ENCODE measurements at regions not wholly inside any gene's neighbourhood (a gene's known extent, or its start where the extent isn't known, plus 50 kb on each side); places are given as distances from the start of the nearest gene placed in this dataset.

DNA sequence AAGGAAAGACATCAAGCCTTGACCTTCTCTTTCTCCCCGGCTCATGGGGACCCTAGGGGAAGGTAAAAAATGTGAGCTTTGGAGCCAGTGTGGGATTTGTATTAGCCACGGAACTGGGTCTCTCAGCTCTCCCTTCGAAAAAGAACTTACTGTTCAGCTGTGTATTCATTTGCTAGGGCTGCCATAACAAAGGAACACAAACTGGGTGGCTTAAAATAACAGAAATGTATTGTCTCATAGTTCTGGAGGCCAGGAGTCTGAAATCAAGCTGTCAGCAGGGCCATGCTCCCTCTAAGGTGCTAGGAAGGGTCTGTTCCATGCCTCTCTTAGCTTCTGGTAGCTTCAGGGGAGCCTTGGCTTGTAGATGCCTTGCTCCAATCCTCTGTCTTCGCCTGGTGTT, 83.5 kb upstream of the SLC2A1 start:
- Histone ChIP-seq H3K27me3 (ENCODE audit: control insufficient read depth in 1 of 2, insufficient read depth in 2 of 2, low read length in 2 of 2) (no peaks in the 10 kb centered on the region), H3K4me1 (ENCODE audit: control insufficient read depth, insufficient read depth, low read length) (no peaks in the 10 kb centered on the region), H3K27ac (ENCODE audit: low read length) (no peak overlapping the region), H3K36me3 (ENCODE audit: control insufficient read depth in 2 of 2, insufficient read depth in 2 of 2, low read length in 2 of 2) (no peaks in the 10 kb centered on the region), H3K9me3 (ENCODE audit: control insufficient read depth in 2 of 2, low read length in 2 of 2) (no peaks in the 10 kb centered on the region), H3K4me3 (ENCODE audit: low read length in 2 of 2) (no peak overlapping the region), H3K9ac (ENCODE audit: low read length in 2 of 2) (no peak overlapping the region)

DNA sequence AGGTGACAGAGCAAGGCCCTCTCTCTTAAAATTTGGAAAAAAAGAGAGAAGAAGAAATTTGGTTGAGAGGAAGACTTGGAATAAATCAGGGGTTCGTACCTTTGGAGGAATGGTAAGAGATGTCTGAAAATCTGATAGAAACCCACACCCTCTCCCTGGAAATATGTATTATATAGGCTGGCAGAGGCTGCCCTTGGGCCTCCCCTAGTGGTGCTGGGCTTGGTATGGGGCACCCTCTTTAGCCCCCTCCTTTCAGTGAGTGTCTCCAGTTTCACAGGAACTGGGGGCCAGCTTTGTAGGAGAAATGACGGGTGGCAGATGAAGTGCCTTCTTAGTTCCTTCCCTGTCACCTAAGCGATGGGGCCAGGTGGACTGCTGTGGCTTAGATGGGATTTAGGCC, 82.9 kb upstream of the SLC2A1 start:
- H3K27me3 ChIP-seq (ENCODE audit: control insufficient read depth in 1 of 2, insufficient read depth in 2 of 2, low read length in 2 of 2): no peaks in the 10 kb centered on the region
- no peak overlapping the region for H3K9ac ChIP-seq (ENCODE audit: low read length in 2 of 2)
- no peaks in the 10 kb centered on the region for H3K36me3 ChIP-seq (ENCODE audit: control insufficient read depth in 2 of 2, insufficient read depth in 2 of 2, low read length in 2 of 2)
- H3K4me1 ChIP-seq (ENCODE audit: control insufficient read depth, insufficient read depth, low read length): no peaks in the 10 kb centered on the region
- no peaks in the 10 kb centered on the region for H3K9me3 ChIP-seq (ENCODE audit: control insufficient read depth in 2 of 2, low read length in 2 of 2)
- no peak overlapping the region for H3K4me3 ChIP-seq (ENCODE audit: low read length in 2 of 2)
- no peak overlapping the region for H3K27ac ChIP-seq (ENCODE audit: low read length)

DNA sequence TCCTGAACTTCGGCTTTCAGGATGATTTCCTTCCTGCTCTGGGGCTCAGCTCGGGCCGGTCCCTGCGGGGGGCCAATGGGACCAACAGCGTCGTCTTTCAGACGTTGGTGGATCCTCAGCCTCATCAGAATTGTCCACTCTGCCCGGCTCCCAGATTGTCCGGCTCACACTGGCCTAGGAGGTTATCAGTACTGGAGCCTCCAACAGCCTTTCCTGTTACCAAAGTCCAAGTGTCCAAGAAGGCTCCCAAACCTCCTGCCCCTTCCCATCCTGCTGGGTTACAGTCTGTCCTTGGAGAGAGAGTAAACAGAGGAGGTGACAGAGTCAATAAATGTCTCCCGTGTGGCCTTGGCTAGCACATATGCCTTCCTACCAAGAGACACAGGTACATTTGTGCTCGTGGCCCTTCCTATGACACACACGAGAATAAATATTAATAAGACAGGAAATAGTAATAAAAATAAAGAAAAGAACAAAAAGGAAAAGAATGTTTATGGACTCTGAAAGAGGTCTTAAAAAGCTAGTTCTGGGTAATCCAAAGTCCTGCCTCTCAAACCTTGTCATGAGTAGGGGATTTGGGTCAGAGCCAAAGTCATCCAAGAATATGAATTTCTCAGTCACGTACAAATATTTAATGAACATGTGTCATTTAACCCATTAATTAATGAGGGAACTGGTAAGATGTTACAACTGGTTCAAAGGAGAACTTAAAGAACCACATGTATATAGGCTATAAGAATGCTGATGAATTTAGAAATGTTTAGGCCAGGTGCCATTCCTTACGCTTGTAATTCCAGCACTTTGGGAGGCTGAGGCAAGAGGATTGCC, 80.8 kb upstream of the SLC2A1 start:
- no peak overlapping the region for H3K27ac ChIP-seq (ENCODE audit: low read length)
- no peaks in the 10 kb centered on the region for H3K36me3 ChIP-seq (ENCODE audit: control insufficient read depth in 2 of 2, insufficient read depth in 2 of 2, low read length in 2 of 2)

DNA sequence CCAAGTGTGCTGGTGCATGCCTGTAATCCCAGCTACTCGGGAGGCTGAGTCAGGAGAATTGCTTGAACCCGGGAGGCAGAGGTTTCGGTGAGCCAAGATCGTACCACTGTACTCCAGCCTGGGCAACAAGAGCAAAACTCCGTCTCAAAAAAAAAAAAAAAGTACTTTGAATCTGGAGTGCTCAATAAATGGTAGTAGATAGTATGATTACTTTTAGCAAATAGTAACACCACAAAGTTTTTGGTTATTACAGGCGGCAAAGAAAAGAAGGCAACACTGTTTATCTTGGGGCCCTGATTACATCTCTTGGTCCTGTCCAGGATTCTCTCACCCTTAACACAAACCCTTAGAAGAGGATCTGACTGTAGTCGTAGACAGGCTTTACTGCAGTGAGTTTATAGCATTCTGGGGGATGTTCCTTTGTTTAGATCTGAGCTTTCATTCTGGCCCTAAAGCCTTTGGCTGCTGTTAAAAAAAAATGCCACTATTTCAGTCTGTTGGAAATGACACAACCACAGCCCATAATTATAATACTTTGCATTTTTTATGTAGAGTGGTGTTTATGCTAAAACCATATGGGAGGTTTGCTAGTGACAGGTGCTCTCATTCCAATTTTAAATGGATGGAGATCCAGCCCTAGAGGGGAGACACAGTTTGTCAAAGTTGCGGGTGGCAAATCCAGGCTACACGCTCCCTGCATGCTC, 79.7 kb upstream of the SLC2A1 start:
- Histone ChIP-seq H3K4me3 (ENCODE audit: low read length in 2 of 2) (no peak overlapping the region), H3K4me1 (ENCODE audit: control insufficient read depth, insufficient read depth, low read length) (no peaks in the 10 kb centered on the region), H3K9ac (ENCODE audit: low read length in 2 of 2) (no peak overlapping the region), H3K36me3 (ENCODE audit: control insufficient read depth in 2 of 2, insufficient read depth in 2 of 2, low read length in 2 of 2) (no peaks in the 10 kb centered on the region), H3K27me3 (ENCODE audit: control insufficient read depth in 1 of 2, insufficient read depth in 2 of 2, low read length in 2 of 2) (no peaks in the 10 kb centered on the region), H3K9me3 (ENCODE audit: control insufficient read depth in 2 of 2, low read length in 2 of 2) (no peaks in the 10 kb centered on the region), H3K27ac (ENCODE audit: low read length) (no peak overlapping the region)

More for the DNA sequence above, 80.8 kb upstream of the SLC2A1 start:
- H3K9me3 ChIP-seq (ENCODE audit: control insufficient read depth in 2 of 2, low read length in 2 of 2): no peaks in the 10 kb centered on the region
- H3K4me1 ChIP-seq (ENCODE audit: control insufficient read depth, insufficient read depth, low read length): no peaks in the 10 kb centered on the region
- H3K9ac ChIP-seq (ENCODE audit: low read length in 2 of 2): no peak overlapping the region
- no peaks in the 10 kb centered on the region for H3K27me3 ChIP-seq (ENCODE audit: control insufficient read depth in 1 of 2, insufficient read depth in 2 of 2, low read length in 2 of 2)
- H3K4me3 ChIP-seq (ENCODE audit: low read length in 2 of 2): no peak overlapping the region

DNA sequence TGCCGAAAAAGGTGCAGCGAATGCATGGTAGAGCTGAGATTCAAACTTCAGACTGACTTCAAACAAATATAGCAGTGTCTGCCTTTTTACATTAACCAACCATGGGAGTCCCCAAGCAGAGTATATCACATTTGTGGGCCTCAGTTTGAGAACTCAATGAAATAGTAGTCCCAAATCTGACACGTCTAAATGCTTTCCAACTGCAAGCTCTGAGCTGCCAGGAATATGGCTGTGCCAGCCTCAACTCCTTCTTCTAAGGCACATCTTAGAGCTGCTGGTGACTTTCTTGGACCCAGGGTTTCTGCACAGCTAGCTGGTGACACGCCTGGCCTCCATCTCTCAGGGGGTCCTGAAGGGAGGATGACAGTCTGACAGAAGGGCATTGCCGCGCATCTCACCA, 78.8 kb upstream of the SLC2A1 start:
- Histone ChIP-seq H3K36me3 (ENCODE audit: control insufficient read depth in 2 of 2, insufficient read depth in 2 of 2, low read length in 2 of 2) (no peaks in the 10 kb centered on the region), H3K9me3 (ENCODE audit: control insufficient read depth in 2 of 2, low read length in 2 of 2) (no peaks in the 10 kb centered on the region), H3K4me1 (ENCODE audit: control insufficient read depth, insufficient read depth, low read length) (no peaks in the 10 kb centered on the region), H3K27me3 (ENCODE audit: control insufficient read depth in 1 of 2, insufficient read depth in 2 of 2, low read length in 2 of 2) (no peaks in the 10 kb centered on the region), H3K27ac (ENCODE audit: low read length) (no peak overlapping the region), H3K4me3 (ENCODE audit: low read length in 2 of 2) (no peak overlapping the region), H3K9ac (ENCODE audit: low read length in 2 of 2) (no peak overlapping the region)

DNA sequence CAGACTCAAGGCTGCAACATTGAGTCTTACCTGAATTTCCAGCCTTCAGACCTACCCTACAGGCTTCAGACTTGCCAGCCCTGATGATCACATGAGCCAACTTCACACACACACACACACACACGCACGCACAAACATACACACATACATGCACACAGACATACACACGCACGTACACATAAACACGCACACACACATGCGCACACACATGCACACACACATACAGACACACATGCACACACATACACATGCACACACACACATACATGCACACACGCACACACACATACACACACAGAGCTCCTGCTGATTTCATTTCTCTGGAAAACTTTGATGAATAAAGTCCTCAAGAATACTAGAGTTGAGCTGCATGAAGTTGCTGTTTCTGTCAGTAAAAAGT, 78.3 kb upstream of the SLC2A1 start:
- Histone ChIP-seq H3K9ac (ENCODE audit: low read length in 2 of 2) (no peak overlapping the region), H3K4me3 (ENCODE audit: low read length in 2 of 2) (no peak overlapping the region), H3K27me3 (ENCODE audit: control insufficient read depth in 1 of 2, insufficient read depth in 2 of 2, low read length in 2 of 2) (no peaks in the 10 kb centered on the region), H3K9me3 (ENCODE audit: control insufficient read depth in 2 of 2, low read length in 2 of 2) (no peaks in the 10 kb centered on the region), H3K27ac (ENCODE audit: low read length) (no peak overlapping the region), H3K36me3 (ENCODE audit: control insufficient read depth in 2 of 2, insufficient read depth in 2 of 2, low read length in 2 of 2) (no peaks in the 10 kb centered on the region), H3K4me1 (ENCODE audit: control insufficient read depth, insufficient read depth, low read length) (no peaks in the 10 kb centered on the region)

DNA sequence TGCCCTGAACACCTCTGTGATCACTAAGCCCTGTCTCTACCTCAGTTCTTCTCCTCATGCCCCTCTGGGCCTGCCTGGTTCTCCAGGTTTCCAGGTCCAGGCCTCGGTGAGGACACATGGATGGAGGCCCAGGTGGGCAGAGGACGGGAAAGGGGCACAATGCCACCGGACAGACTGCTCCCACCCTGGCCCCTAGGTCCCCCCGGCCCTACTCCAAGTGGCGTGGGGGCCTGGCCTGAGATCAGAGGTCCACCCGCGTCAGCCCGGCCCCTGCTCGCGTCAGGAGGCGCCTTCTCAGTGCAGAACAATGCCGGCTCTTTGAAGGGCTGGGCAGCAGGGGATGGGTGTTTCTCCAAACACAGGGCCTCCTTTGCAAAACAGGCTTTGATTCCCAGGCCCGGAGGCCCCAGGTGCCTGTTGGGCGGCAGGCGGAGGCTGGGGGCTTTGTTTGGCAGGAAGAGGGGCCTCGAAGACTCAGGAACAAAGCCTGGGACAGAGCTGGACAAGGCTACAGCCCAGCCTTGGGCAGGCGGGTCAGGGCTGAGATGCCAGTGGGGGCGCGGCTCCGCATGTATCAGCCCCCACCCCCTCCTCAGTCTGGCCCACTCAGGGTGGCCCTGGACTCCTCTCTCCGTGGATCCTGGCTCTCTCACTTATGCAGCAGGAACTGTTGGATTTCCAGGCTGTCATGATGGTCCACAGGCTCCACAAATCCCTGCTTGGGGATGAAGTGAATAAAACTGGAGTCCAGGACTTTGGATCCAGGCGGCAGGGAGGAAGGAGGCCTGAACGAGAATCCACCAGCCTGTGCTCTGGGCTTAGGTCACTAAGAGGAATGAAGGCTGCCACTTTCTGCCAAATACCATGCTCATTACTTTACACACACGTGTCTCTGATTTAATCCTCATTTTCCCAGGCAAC, 77.4 kb upstream of the SLC2A1 start:
- H3K36me3 ChIP-seq (ENCODE audit: control insufficient read depth in 2 of 2, insufficient read depth in 2 of 2, low read length in 2 of 2): no peaks in the 10 kb centered on the region
- H3K4me1 ChIP-seq (ENCODE audit: control insufficient read depth, insufficient read depth, low read length): no peaks in the 10 kb centered on the region
- H3K4me3 ChIP-seq (ENCODE audit: low read length in 2 of 2): no peak overlapping the region
- no peaks in the 10 kb centered on the region for H3K27me3 ChIP-seq (ENCODE audit: control insufficient read depth in 1 of 2, insufficient read depth in 2 of 2, low read length in 2 of 2)
- no peak overlapping the region for H3K27ac ChIP-seq (ENCODE audit: low read length)
- no peaks in the 10 kb centered on the region for H3K9me3 ChIP-seq (ENCODE audit: control insufficient read depth in 2 of 2, low read length in 2 of 2)
- no peak overlapping the region for H3K9ac ChIP-seq (ENCODE audit: low read length in 2 of 2)

DNA sequence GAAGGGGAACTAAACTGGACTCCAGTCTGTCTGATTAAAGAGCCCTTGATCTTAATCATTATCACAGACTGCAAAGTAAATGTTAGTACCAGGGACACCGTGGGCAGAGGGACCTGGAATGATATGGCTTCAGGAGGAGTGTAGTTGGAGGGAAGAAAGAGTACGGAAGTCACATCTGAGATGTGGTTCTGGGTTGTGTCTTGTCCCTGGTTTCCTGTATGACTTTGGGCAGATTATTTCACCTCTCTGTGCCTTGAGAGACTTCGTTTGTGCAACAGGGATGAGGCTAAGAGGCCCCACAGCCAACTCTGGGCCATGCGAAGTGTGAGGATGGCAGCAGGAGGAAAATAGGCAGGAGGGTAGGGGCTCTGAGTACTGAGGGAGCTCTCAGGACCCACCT, 76.1 kb upstream of the SLC2A1 start:
- H3K27ac ChIP-seq (ENCODE audit: low read length): no peak overlapping the region
- no peaks in the 10 kb centered on the region for H3K4me1 ChIP-seq (ENCODE audit: control insufficient read depth, insufficient read depth, low read length)
- no peaks in the 10 kb centered on the region for H3K36me3 ChIP-seq (ENCODE audit: control insufficient read depth in 2 of 2, insufficient read depth in 2 of 2, low read length in 2 of 2)
- no peaks in the 10 kb centered on the region for H3K27me3 ChIP-seq (ENCODE audit: control insufficient read depth in 1 of 2, insufficient read depth in 2 of 2, low read length in 2 of 2)
- no peak overlapping the region for H3K9ac ChIP-seq (ENCODE audit: low read length in 2 of 2)
- H3K4me3 ChIP-seq (ENCODE audit: low read length in 2 of 2): no peak overlapping the region
- H3K9me3 ChIP-seq (ENCODE audit: control insufficient read depth in 2 of 2, low read length in 2 of 2): no peaks in the 10 kb centered on the region

DNA sequence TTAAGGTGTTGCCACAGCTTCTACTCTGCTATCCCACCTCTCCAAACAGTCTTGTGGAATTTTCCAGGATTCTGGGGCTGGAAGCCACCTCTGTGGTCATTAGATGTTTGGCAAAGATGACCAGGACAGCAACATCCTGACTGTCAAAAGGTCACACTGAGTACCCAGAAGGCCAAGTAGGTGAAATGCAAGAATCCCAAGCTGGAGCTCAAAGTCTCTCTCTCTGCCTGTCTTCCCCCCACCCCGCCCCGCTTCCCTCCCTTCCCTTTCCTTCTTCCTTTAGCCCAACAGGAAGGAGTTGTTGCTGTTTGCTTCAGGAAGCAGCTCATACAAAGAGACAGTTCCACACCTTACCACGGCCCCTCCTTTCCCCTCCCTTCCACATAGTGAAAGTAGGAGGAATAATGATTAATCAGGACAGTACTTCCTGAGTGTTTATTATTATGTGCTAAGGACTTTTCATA, 75.6 kb upstream of the SLC2A1 start:
- H3K27ac ChIP-seq (ENCODE audit: low read length): no peak overlapping the region
- H3K27me3 ChIP-seq (ENCODE audit: control insufficient read depth in 1 of 2, insufficient read depth in 2 of 2, low read length in 2 of 2): no peaks in the 10 kb centered on the region
- no peaks in the 10 kb centered on the region for H3K4me1 ChIP-seq (ENCODE audit: control insufficient read depth, insufficient read depth, low read length)
- H3K36me3 ChIP-seq (ENCODE audit: control insufficient read depth in 2 of 2, insufficient read depth in 2 of 2, low read length in 2 of 2): no peaks in the 10 kb centered on the region
- no peaks in the 10 kb centered on the region for H3K9me3 ChIP-seq (ENCODE audit: control insufficient read depth in 2 of 2, low read length in 2 of 2)
- H3K4me3 ChIP-seq (ENCODE audit: low read length in 2 of 2): no peak overlapping the region
- H3K9ac ChIP-seq (ENCODE audit: low read length in 2 of 2): no peak overlapping the region

DNA sequence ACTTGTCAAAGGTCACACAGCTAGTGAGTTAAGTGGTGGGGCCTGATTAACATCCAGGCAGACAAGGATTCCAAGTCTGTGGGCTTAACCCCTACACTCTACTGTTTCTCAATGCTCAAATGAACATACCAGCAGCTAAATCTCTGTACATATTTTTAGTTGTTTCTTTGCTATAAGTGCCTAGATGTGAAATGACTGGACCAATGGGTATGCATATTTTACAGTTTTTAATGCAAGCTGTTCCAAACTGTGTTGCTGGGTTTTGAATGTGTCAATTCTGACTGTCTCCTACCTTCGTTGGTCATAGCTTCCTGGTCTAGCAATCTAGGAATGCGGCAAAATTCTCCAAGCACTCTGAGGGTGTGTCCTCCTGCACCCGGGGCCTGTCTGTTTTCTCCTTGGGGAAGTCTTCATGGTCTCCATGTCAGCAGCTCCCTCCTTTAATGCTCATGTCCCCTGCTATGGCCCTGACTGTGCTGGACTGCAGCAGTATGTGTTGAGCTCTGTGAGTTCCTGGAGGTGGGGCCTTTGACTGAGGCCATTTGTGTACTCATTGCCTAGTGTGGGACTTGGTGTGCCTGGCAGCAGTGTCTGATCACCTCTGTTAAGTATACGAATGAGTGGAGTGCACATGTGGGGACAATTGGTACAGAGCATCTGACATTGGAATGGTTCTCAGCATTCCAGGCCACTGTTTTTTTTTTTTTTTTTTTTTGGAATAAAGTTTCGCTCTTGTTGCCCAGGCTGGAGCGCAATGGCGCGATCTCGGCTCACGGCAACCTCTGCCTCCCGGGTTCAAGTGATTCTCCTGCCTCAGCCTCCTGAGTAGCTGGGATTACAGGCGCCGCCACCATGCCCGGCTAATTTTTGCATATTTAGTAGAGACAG, 72.9 kb upstream of the SLC2A1 start:
- H3K9me3 ChIP-seq (ENCODE audit: control insufficient read depth in 2 of 2, low read length in 2 of 2): no peaks in the 10 kb centered on the region
- H3K9ac ChIP-seq (ENCODE audit: low read length in 2 of 2): no peak overlapping the region
- H3K36me3 ChIP-seq (ENCODE audit: control insufficient read depth in 2 of 2, insufficient read depth in 2 of 2, low read length in 2 of 2): no peaks in the 10 kb centered on the region
- H3K27me3 ChIP-seq (ENCODE audit: control insufficient read depth in 1 of 2, insufficient read depth in 2 of 2, low read length in 2 of 2): no peaks in the 10 kb centered on the region
- no peaks in the 10 kb centered on the region for H3K4me1 ChIP-seq (ENCODE audit: control insufficient read depth, insufficient read depth, low read length)
- H3K27ac ChIP-seq (ENCODE audit: low read length): no peak overlapping the region
- H3K4me3 ChIP-seq (ENCODE audit: low read length in 2 of 2): no peak overlapping the region
